ENCODE measurements at regions not wholly inside any gene's neighbourhood (a gene's known extent, or its start where the extent isn't known, plus 50 kb on each side); places are given as distances from the start of the nearest gene placed in this dataset.
"Not testable (repeated sequence)": the region's sequence is repeated elsewhere in the genome, so short reads cannot be mapped to it uniquely, and the experiment has no call there.

DNA sequence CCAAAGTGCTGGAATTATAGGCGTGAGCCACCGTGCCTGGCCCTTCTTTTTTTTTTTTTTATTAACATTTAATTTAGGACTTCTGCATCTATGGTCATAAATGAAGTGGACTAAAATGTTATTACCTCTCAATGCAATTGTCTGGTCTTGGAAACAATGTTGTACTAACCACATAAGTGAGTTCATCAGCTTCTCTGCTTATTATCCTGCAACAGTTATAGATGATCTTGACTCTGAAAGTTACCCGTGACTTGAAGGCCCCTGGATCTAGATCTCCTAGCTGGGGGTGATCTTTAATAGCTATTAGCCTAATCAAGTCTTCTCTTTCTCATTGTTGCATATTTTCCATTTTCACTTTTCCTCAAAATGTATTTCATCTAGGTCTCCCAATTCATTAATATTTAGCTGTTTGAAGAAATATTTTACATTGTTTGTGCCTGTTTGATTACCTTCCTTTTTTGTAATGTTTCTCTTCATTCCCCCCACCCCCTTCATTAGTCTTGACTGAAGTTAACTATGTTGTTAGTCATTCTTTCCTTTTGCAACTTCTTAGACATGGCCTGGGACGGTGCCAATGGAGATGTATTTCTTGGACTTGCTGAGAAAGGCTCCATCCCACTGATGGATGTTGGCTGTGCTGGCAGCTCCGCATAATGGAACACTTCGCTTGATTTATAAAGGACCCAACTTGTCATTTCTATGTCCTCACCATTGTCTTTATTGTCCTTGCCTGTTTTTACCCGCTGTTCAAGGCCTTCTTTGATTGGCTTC is 141.6 kb upstream of the RIOK3 start:
- DNase-seq (ENCODE audit: low spot score), result no peak

DNA sequence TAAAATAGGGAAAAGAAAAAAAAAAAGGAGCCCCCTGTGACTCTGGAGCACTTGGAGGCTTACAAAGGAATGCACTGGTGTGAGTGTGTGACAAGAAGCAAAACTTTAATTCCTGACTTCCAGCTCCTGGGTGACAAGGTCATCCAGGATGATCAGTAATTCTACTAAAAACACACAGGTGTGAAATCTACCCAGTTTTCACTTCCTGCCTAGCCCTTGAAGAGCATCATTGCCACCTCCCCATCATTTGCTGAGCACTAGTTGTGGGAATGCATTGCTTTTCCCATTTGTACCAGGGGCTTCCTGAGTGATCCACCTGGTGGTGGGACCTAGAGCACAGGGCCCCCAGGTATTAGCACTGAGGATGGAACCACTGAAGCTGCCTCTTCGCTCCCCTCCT is 139.7 kb upstream of the RIOK3 start:
- no peak for DNase-seq (ENCODE audit: low spot score)

DNA sequence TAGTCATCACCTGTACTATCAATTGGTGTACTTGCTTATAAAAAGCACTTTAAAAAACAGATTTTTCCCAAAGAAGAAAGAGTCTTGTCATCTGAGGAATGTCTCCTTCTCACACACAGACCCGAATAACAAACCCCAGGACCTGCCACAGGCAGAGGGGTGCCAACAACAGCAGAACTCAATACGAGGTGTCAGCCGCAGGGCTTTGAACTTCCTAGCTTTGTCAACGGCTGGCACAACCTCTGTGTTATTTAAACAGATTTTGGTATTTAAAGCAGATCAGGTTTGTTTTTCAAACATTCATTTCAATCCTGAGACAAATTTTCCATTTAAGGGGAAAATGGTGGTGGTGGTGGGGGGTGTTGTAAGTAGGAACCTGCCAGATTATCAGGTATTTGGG is 138.4 kb upstream of the RIOK3 start:
- DNase-seq (ENCODE audit: low spot score), result no peak

DNA sequence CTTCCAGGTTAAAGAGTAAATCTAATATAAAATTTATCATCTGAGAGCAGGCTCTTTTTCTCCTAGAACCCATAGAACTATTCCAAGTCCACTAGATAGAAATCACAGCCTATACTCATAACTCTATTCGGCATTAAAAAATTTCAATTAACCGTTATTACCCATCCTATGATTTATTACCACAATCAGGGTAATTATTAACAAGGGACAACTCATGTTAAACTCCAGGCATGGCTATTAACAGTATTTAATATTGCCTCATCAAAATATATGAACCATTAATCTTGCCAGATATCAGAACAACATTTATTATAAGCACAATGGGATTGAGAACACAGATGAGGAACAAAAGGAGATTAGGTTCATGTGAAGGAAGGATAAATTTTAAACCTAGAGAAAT is 136.8 kb upstream of the RIOK3 start:
- DNase-seq (ENCODE audit: low spot score), result no peak

DNA sequence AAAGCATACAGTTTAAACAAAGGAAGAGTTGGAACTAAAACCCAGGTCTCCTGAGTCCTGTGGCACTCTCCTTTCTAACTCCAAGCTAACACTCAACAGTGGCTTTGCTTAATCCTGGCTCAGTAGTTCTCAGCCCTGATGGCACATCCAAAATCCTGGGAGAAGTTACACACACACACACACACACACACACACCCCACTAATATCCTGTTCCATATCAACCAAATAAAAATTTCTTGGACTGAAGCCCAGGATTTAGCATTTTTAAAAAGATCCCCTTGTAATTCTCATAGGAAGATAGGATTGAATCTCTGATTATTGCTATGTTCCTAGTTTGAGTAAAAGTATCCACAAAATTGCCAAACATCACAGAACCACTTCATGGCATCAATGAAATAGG is 136.1 kb upstream of the RIOK3 start:
- no peak for DNase-seq (ENCODE audit: low spot score)

GRCh38 chr18:23317975-23318675 is 135.0 kb upstream of the RIOK3 start:
- DNase-seq (ENCODE audit: low spot score), result no peak

DNA sequence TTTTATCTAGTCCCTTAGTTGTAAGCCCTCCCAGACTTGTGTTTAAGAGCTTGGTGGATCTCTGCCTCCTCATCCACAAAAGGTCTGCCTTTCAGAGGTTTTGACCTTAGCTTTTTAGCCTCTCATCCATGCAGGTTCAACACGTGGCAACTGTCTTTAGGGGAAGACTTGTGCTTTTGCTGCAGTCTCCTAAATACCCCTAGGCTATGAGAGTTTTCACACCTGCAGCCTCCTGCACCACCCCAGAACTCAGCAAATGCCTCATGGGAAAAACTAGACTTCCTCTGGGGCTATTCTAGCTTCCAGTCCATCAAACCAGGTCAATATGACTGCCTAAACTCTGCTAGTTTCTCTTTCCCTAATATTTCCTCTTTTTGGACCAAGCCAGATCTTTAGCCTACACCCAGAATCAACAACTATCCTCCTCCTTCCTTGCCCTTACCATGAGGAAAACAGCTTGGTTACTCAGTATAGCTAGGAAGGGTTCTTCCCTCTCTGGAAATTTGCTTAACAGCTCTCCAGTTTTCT is 132.3 kb upstream of the RIOK3 start:
- no peak for DNase-seq (ENCODE audit: low spot score)

- DNase-seq (ENCODE audit: low spot score), result no peak
Measured at GRCh38 chr18:23321996-23322395, 131.1 kb upstream of the RIOK3 start.

GRCh38 chr18:23324056-23324811 is 128.9 kb upstream of the RIOK3 start:
- no peak for DNase-seq (ENCODE audit: low spot score)

DNA sequence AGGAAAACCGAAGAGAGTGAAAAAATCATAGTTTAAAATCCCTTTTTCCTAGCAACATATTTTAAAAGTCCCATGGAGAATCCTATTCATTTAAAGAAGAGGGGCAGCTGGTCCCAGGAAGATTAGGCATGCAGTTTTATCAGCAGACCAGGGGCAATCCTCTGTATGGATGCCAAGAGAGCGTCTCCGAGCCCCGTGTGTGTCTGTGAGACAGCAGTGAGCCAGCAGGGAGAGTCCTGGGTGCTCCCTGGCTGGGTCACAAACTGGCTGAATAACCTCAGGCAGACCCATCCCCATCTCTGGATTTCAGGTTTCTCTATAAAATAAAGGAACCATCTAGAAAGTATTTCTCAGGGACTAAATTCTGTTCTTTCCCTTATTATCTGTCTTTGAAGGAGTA is 128.2 kb upstream of the RIOK3 start:
- no peak for DNase-seq (ENCODE audit: low spot score)

GRCh38 chr18:23329671-23330070 is 123.4 kb upstream of the RIOK3 start:
- not testable (repeated sequence) for DNase-seq (ENCODE audit: low spot score)

DNA sequence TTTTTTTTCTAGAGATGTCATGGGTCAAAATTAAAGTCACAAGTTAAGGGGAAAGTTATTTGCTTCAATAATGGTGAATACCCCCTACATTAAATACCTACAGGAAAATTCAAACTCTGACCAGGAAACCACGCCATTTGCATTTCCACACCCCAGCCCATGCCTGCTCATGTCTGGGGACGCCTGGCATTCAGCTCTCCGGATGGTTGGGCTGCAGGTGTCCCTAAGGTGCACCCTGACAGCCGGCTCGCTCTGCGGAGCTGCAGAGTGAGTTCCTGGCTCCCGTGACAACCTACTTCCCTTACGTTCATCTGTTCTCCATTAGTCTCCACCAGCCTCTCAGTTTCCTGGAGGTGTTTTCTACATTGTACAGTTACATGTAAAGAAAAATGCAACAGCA is 122.7 kb upstream of the RIOK3 start:
- peak; percentile 83 for DNase-seq (ENCODE audit: low spot score)

DNA sequence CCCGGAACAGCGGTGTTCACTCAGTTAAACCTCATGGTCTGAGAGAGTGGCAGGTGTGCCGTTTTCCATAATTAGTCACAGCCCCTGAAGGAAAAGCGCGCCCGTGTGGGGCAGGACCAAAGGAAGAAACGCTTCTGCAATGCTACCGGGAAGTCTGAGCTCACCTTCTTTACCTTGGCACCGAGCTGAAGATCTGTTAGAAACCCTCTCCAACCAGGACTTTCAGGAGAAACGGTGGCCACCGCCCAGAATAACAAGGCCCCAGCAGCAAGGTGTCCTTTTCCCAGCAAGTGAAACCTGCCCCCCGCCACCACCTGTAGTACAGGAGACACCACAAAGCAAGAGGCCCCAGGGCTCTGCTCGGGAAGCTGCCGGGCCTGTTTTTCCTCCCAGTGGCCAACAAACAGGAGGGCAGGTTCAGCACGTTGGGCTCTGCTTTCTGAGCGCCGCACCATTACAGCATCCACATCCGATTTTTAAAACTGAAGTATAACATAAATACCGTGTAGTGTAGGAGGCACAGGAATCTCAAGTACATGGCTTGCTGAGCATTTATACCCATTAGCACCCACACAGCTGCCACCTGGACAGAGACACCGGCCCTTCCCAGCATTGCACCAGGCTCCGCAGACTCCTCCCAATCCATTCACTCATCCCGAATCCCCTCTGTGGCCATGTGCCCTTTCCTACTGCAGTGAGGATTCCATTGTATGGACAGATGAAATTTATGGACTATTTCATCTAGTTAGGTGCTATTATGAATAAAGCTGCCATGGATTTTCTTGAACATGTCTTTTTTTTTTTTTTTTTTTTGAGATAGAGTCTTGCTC is 121.8 kb upstream of the RIOK3 start:
- DNase-seq (ENCODE audit: low spot score), result no peak

DNA sequence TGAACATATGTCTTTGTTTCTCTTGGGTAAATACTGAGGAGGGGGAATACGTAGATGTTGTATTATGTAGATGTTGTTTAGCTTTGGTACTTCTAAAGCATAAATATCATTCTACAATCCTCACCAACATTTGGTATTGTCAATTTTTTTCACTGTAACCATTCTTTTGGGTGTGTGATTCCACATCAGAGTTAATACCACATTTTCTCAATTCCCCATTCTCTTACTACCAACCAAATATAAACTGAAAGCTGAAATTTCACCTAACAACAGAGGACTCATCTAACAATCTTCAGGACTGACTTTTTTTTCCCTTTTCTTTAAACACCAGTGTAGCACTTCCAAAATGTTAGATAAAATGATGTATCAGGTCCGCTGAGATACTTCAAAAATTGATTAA is 120.7 kb upstream of the RIOK3 start:
- no peak for DNase-seq (ENCODE audit: low spot score)

- no peak for DNase-seq (ENCODE audit: low spot score)
Measured at GRCh38 chr18:23333827-23334226, 119.3 kb upstream of the RIOK3 start.

- no peak for DNase-seq (ENCODE audit: low spot score)
Measured at GRCh38 chr18:23334569-23334968, 118.5 kb upstream of the RIOK3 start.

- DNase-seq (ENCODE audit: low spot score), result no peak
Measured at GRCh38 chr18:23336101-23336500, 117.0 kb upstream of the RIOK3 start.

DNA sequence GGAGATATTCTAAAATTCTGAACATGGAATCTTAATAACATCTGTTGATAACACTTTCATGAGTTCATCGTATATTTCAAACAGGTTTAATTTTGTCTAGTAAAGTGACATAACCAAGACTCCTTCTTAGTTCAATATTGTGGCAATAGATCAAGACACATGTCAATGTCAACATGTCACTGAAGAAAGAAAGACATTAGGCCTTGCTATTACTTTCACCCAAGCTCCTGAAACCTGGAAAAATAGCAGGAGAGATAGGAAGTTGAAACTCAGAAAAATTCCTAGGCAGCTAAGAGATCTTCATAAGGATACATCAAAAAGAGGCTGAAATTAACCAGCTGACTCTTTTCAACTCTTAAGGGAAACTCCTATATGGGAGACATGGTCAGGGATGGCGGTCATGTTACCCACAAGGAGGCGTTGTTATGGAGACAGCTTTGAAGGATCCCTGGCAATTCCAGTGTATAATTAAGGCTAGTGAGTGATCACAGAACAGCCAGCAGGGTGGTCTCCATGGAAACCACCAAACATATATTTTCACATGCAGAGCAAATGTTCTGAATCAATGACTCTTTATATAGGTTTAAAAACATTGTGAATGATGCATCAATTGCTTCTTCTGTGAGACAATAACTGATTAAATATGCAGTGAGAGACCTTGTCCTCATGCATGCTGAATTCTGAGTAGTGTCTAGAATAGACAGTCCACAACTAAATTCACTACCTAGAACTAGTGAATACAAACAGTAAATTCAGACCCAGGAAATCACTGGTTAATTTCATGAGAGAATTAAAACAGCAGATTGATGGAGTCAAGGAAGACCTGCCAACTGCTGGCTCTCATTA is 115.3 kb upstream of the RIOK3 start:
- DNase-seq (ENCODE audit: low spot score), result no peak

DNA sequence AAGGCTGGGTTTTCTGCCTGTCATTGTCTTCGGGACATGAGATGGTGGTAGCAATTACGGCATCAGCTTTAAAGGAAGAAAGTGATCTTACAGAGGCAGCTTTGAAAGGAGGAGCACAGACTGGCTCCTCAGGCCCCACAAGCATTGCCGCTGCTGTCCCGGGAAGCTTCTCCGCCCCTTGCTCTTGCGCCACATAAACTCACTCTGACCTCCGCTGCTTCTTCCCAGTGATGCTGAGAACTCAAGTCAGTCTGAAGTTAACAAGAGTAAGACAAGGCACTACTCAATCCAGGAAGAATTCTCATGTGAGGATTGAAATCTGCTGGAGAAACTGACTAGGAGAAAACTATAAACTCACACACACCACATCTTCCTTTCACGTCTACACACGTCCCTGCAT is 112.4 kb upstream of the RIOK3 start:
- DNase-seq (ENCODE audit: low spot score), result no peak

GRCh38 chr18:23341383-23341782 is 111.7 kb upstream of the RIOK3 start:
- DNase-seq (ENCODE audit: low spot score), result no peak

DNA sequence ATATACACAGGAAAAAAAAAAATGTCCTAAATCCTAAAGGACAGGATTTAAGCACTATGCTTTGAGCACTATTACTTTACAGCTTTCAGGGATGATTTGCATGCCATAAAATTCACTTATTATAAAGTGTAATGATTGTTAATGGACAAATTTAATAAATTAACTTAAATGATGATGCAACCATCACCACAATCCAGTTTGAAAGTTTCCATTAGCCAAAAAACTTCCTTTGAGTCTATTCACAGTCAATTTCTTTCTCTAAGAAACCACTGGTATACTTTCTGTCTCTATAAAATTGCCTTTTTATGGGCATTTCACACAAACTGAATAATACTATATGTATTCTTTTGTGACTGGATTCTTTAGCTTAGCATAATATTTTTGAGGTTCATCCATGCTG is 111.1 kb upstream of the RIOK3 start:
- DNase-seq (ENCODE audit: low spot score), result no peak
